Osteoblast (primary cell): ENCODE measurements at regions not wholly inside any gene's neighbourhood (a gene's known extent, or its start where the extent isn't known, plus 50 kb on each side); places are given as distances from the start of the nearest gene placed in this dataset.

ENCODE experiments used
- DNase-seq: peaks from one replicate; pipeline ENCODE4 v3.0.0; 2011; ENCODE audit warnings: low spot score, mixed read lengths; ENCODE audit not compliant: insufficient read length; ENCODE audit errors: missing footprints
- H2AFZ ChIP-seq: 2 replicates; pipeline ENCODE4 v1.6.0; 2011; ENCODE audit warnings: mild to moderate bottlenecking, low read length
- H3K27ac ChIP-seq: 2 replicates; pipeline ENCODE4 v1.5.1; 2011; ENCODE audit warnings: mild to moderate bottlenecking, low read depth, low read length, moderate library complexity
- H3K27me3 ChIP-seq: 2 replicates; pipeline ENCODE4 v1.6.0; 2012; ENCODE audit warnings: mild to moderate bottlenecking, control low read depth, inconsistent platforms, low read length, moderate library complexity; ENCODE audit not compliant: insufficient read depth
- H3K36me3 ChIP-seq: 2 replicates; pipeline ENCODE4 v1.5.1; 2011; ENCODE audit warnings: mild to moderate bottlenecking, low read length, control low read depth, moderate library complexity; ENCODE audit not compliant: insufficient read depth
- H3K4me1 ChIP-seq: 2 replicates; pipeline ENCODE4 v1.5.1; 2011; ENCODE audit warnings: mild to moderate bottlenecking, low read length, control low read depth, moderate library complexity; ENCODE audit not compliant: insufficient read depth
- H3K4me2 ChIP-seq: 2 replicates; pipeline ENCODE4 v1.6.0; 2011; ENCODE audit warnings: mild to moderate bottlenecking, low read length; ENCODE audit not compliant: insufficient read depth
- H3K4me3 ChIP-seq: fragments of 200-600 bp; sonication (generic); 3 replicates; pipeline ENCODE4 v1.5.1; 2012; ENCODE audit warnings: mild to moderate bottlenecking, low read length, inconsistent platforms; ENCODE audit not compliant: insufficient read depth
- H3K79me2 ChIP-seq: 2 replicates; pipeline ENCODE4 v1.6.0; 2012; ENCODE audit warnings: mild to moderate bottlenecking, low read length, control low read depth, inconsistent platforms; ENCODE audit not compliant: insufficient read depth
- H3K9me3 ChIP-seq: 2 replicates; pipeline ENCODE4 v1.5.1; 2011; ENCODE audit warnings: low read depth, low read length, control low read depth
- H4K20me1 ChIP-seq: 2 replicates; pipeline ENCODE4 v1.6.0; 2012; ENCODE audit warnings: mild to moderate bottlenecking, low read length, control low read depth; ENCODE audit not compliant: insufficient read depth
- CTCF ChIP-seq: IDR thresholded peaks from 2 replicates; pipeline ENCODE4 v1.5.1; 2011; ENCODE audit warnings: mild to moderate bottlenecking, low read depth, low read length, moderate library complexity; ENCODE audit errors: extremely low read depth

- Histone ChIP-seq H4K20me1 (no peaks in the 10 kb centered on the region), H3K79me2 (no peaks in the 10 kb centered on the region), H3K36me3 (no peaks in the 10 kb centered on the region), H3K4me1 (peaks cover 26% of the 10 kb centered on the region), H3K9me3 (no peaks in the 10 kb centered on the region), H3K4me3 (no peak overlapping the region), H2AFZ (no peak overlapping the region), H3K27ac (no peak overlapping the region), H3K27me3 (no peaks in the 10 kb centered on the region), H3K4me2 (no peak overlapping the region)
- DNase-seq: no peak
- TF ChIP-seq CTCF: no peak
These were observed 832.7 kb upstream of the ZNF608 start for GRCh38 chr5:125579182-125579581.

- H3K4me1 ChIP-seq: peaks cover 20% of the 10 kb centered on the region
- H3K27ac ChIP-seq: no peak overlapping the region
- H3K79me2 ChIP-seq: no peaks in the 10 kb centered on the region
- no peak overlapping the region for H3K4me3 ChIP-seq
- no peaks in the 10 kb centered on the region for H3K36me3 ChIP-seq
- no peak overlapping the region for H2AFZ ChIP-seq
- H3K27me3 ChIP-seq: no peaks in the 10 kb centered on the region
- H4K20me1 ChIP-seq: no peaks in the 10 kb centered on the region
- H3K9me3 ChIP-seq: no peaks in the 10 kb centered on the region
- no peak overlapping the region for H3K4me2 ChIP-seq
- DNase-seq: no peak
- TF ChIP-seq CTCF: no peak
These were observed 834.9 kb upstream of the ZNF608 start for GRCh38 chr5:125581311-125581710.

GRCh38 chr5:125582352-125582751 lies 835.9 kb upstream of the ZNF608 start:
- DNase-seq: no peak
- Histone ChIP-seq H3K79me2 (no peaks in the 10 kb centered on the region), H2AFZ (no peak overlapping the region), H3K4me1 (peaks cover 10% of the 10 kb centered on the region), H3K9me3 (no peaks in the 10 kb centered on the region), H4K20me1 (no peaks in the 10 kb centered on the region), H3K4me3 (no peak overlapping the region), H3K27ac (no peak overlapping the region), H3K27me3 (no peaks in the 10 kb centered on the region), H3K36me3 (no peaks in the 10 kb centered on the region), H3K4me2 (no peak overlapping the region)
- TF ChIP-seq CTCF: no peak

- H3K4me1 ChIP-seq: peaks cover 9% of the 10 kb centered on the region
- H3K27ac ChIP-seq: no peak overlapping the region
- H4K20me1 ChIP-seq: no peaks in the 10 kb centered on the region
- H2AFZ ChIP-seq: no peak overlapping the region
- H3K79me2 ChIP-seq: no peaks in the 10 kb centered on the region
- TF ChIP-seq CTCF: no peak
- no peak overlapping the region for H3K4me2 ChIP-seq
- H3K27me3 ChIP-seq: no peaks in the 10 kb centered on the region
- H3K4me3 ChIP-seq: no peak overlapping the region
- H3K9me3 ChIP-seq: no peaks in the 10 kb centered on the region
- no peak for DNase-seq
- H3K36me3 ChIP-seq: no peaks in the 10 kb centered on the region
These were observed 837.1 kb upstream of the ZNF608 start for GRCh38 chr5:125583321-125584139.
